GM23338 (cell line): ENCODE measurements at regions not wholly inside any gene's neighbourhood (a gene's known extent, or its start where the extent isn't known, plus 50 kb on each side); places are given as distances from the start of the nearest gene placed in this dataset.

Experiments
- ATAC-seq: fragments of 200-7000 bp; cut with Tn5 transposase; 3 replicates; pipeline ENCODE4 v1.9.1; 2020
- DNase-seq: peaks from one replicate; pipeline ENCODE4 v3.0.0-alpha.2; 2015; ENCODE audit warnings: low spot score
- H2AFZ ChIP-seq: fragments of 200-600 bp; sonication (generic); 2 replicates; pipeline ENCODE4 v1.8.0; 2016; ENCODE audit warnings: antibody characterized with exemption, mild to moderate bottlenecking, moderate library complexity
- H3F3A ChIP-seq: fragments of 200-600 bp; sonication (generic); replicated peaks from 2 replicates; pipeline ENCODE4 v1.8.0; 2017; ENCODE audit warnings: antibody characterized with exemption, mixed run types, low read depth
- H3K27ac ChIP-seq: fragments of 200-600 bp; sonication (generic); 2 replicates; pipeline ENCODE4 v1.6.1; 2016; ENCODE audit warnings: low read depth
- H3K27me3 ChIP-seq: fragments of 200-600 bp; sonication (generic); 2 replicates; pipeline ENCODE4 v1.8.0; 2016; ENCODE audit warnings: mild to moderate bottlenecking, mixed run types, moderate library complexity; ENCODE audit not compliant: insufficient read depth
- H3K36me3 ChIP-seq: fragments of 200-600 bp; sonication (generic); 2 replicates; pipeline ENCODE4 v1.8.0; 2016; ENCODE audit warnings: mild to moderate bottlenecking; ENCODE audit not compliant: insufficient read depth
- H3K4me1 ChIP-seq: fragments of 200-600 bp; sonication (generic); 2 replicates; pipeline ENCODE4 v1.8.0; 2016; ENCODE audit warnings: mild to moderate bottlenecking, moderate library complexity; ENCODE audit not compliant: insufficient read depth
- H3K4me2 ChIP-seq: fragments of 200-600 bp; sonication (generic); 2 replicates; pipeline ENCODE4 v1.7.1; 2017; ENCODE audit warnings: mixed run types
- H3K4me3 ChIP-seq: fragments of 200-600 bp; sonication (generic); 2 replicates; pipeline ENCODE4 v1.6.1; 2016; ENCODE audit warnings: mixed run types
- H3K79me2 ChIP-seq: fragments of 200-600 bp; sonication (generic); replicated peaks from 2 replicates; pipeline ENCODE4 v1.8.0; 2017; ENCODE audit warnings: mild to moderate bottlenecking; ENCODE audit not compliant: insufficient read depth
- H3K9me2 ChIP-seq: fragments of 200-600 bp; sonication (generic); 2 replicates; pipeline ENCODE4 v1.8.0; 2017; ENCODE audit not compliant: insufficient read depth
- H4K20me1 ChIP-seq: fragments of 200-600 bp; sonication (generic); replicated peaks from 2 replicates; pipeline ENCODE4 v1.8.0; 2017; ENCODE audit warnings: mild to moderate bottlenecking; ENCODE audit not compliant: insufficient read depth
- H3K27ac Mint-ChIP-seq: 2 replicates; pipeline ENCODE4 v1.8.0; 2020; ENCODE audit warnings: inconsistent platforms, mild to moderate bottlenecking, moderate library complexity, mixed read lengths
- H3K27me3 Mint-ChIP-seq: 3 replicates; pipeline ENCODE4 v1.8.0; 2022; ENCODE audit warnings: low read depth, mild to moderate bottlenecking, moderate library complexity, mixed read lengths, inconsistent platforms; ENCODE audit not compliant: insufficient read depth, poor library complexity
- H3K36me3 Mint-ChIP-seq: 3 replicates; pipeline ENCODE4 v1.8.0; 2021; ENCODE audit warnings: low read depth, mild to moderate bottlenecking, inconsistent platforms, moderate library complexity, mixed read lengths
- H3K4me1 Mint-ChIP-seq: 3 replicates; pipeline ENCODE4 v1.8.0; 2020; ENCODE audit warnings: mild to moderate bottlenecking, inconsistent platforms, mixed read lengths
- H3K4me3 Mint-ChIP-seq: 3 replicates; pipeline ENCODE4 v1.8.0; 2021; ENCODE audit warnings: moderate library complexity, mild to moderate bottlenecking, inconsistent platforms, mixed read lengths
- H3K9me3 Mint-ChIP-seq: 3 replicates; pipeline ENCODE4 v1.8.0; 2020; ENCODE audit warnings: moderate library complexity, mild to moderate bottlenecking, inconsistent platforms, mixed read lengths
- CREB1 ChIP-seq: fragments of 250-450 bp; sonication (Bioruptor Pico); IDR thresholded peaks from 2 replicates; pipeline ENCODE4 v1.5.0; 2020; ENCODE audit warnings: low read depth, mild to moderate bottlenecking, moderate library complexity
- EZH2 ChIP-seq: fragments of 200-600 bp; sonication (generic); IDR thresholded peaks from one replicate; pipeline ENCODE4 v1.8.0; 2017; ENCODE audit warnings: antibody characterized with exemption, mild to moderate bottlenecking, low read depth; ENCODE audit not compliant: unreplicated experiment
- EZH2phosphoT487 ChIP-seq: fragments of 200-600 bp; sonication (generic); IDR thresholded peaks from one replicate; pipeline ENCODE4 v1.8.1; 2018; ENCODE audit warnings: antibody characterized with exemption; ENCODE audit not compliant: unreplicated experiment
- JUNB ChIP-seq: IDR thresholded peaks from one replicate; pipeline ENCODE4 v1.6.1; 2016; ENCODE audit warnings: antibody characterized with exemption; ENCODE audit not compliant: unreplicated experiment
- NANOG ChIP-seq: IDR thresholded peaks from 2 replicates; pipeline ENCODE4 v1.6.1; 2016; ENCODE audit warnings: antibody characterized with exemption, borderline replicate concordance
- POLR2AphosphoS5 ChIP-seq: IDR thresholded peaks from 2 replicates; pipeline ENCODE4 v1.6.1; 2016; ENCODE audit warnings: antibody characterized with exemption, low read depth
- STAT1 ChIP-seq: IDR thresholded peaks from one replicate; pipeline ENCODE4 v1.6.1; 2016; ENCODE audit warnings: antibody characterized with exemption; ENCODE audit not compliant: unreplicated experiment
- ZNF114 ChIP-seq: fragments of 250-450 bp; sonication (Bioruptor Pico); IDR thresholded peaks from 2 replicates; pipeline ENCODE4 v1.5.0; 2020; ENCODE audit warnings: mild to moderate bottlenecking, moderate library complexity
- ZNF331 ChIP-seq: fragments of 250-450 bp; sonication (Bioruptor Pico); IDR thresholded peaks from 2 replicates; pipeline ENCODE4 v1.5.0; 2020; ENCODE audit warnings: low read depth, mild to moderate bottlenecking, moderate library complexity
- TF ChIP-seq, protein P1 (sequence below), 2 experiments: fragments of 200-600 bp in 1 of 2; sonication (generic) in 1 of 2; conservative IDR thresholded peaks; 2 replicates each; pipeline versions ENCODE4 v1.5.1 to v1.6.1; 2016 to 2017; ENCODE audit warnings: antibody characterized with exemption in 2 of 2, low read depth in 2 of 2, mild to moderate bottlenecking in 2 of 2, moderate library complexity in 1 of 2
- TF ChIP-seq, protein P2 (sequence below): fragments of 250-450 bp; sonication (Bioruptor Pico); IDR thresholded peaks from 2 replicates; pipeline ENCODE4 v1.5.0; 2020; ENCODE audit warnings: mild to moderate bottlenecking, moderate library complexity
- TF ChIP-seq, protein P3 (sequence below): IDR thresholded peaks from 2 replicates; pipeline ENCODE4 v1.6.1; 2016; ENCODE audit warnings: antibody characterized with exemption
- TF ChIP-seq, protein P4 (sequence below): IDR thresholded peaks from one replicate; pipeline ENCODE4 v1.6.1; 2018; ENCODE audit warnings: antibody characterized with exemption; ENCODE audit not compliant: unreplicated experiment

DNA sequence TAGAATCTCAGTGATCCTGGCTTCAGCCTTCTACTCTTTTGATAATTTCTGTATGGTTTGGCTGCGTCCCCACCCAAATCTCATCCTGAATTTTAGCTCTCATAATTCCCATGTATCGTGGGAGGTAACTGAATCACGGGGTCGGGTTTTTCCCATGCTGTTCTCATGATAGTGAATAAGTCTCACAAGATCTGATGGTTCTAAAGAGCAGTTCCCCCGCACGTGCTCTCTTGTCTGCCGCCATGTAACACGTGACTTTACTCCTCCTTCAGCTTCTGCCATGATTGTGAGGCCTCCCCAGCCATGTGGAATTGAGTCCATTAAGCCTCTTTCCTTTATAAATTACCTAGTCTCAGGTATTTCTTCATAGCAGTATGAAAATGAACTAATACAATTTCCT is 507.2 kb downstream of the CDH26 start:
- H3K27ac Mint-ChIP-seq, result no peak overlapping the region
- no peaks in the 10 kb centered on the region; the same call in 2 of the 3 replicates for H3K4me1 Mint-ChIP-seq
- H3K4me3 Mint-ChIP-seq, result no peak overlapping the region
- Histone ChIP-seq H3K79me2 (no peaks in the 10 kb centered on the region), H3F3A (no peaks in the 10 kb centered on the region), H3K9me2 (peaks cover 3% of the 10 kb centered on the region; the same call in 1 of the 2 replicates), H3K4me1 (no peaks in the 10 kb centered on the region), H3K36me3 (peaks cover 6% of the 10 kb centered on the region; the same call in 1 of the 2 replicates), H3K27me3 (no peaks in the 10 kb centered on the region), H3K4me2 (no peak overlapping the region), H2AFZ (no peak overlapping the region), H3K4me3 (no peak overlapping the region), H4K20me1 (no peaks in the 10 kb centered on the region), H3K27ac (no peak overlapping the region)
- TF ChIP-seq ZNF331 (CRISPR knock-in tag) (no peak), JUNB (no peak), STAT1 (no peak), NANOG (no peak), EZH2phosphoT487 (no peak), POLR2AphosphoS5 (no peak), ZNF114 (no peak), EZH2 (no peak), CREB1 (CRISPR knock-in tag) (no peak)
- TF ChIP-seq, protein P1, sequence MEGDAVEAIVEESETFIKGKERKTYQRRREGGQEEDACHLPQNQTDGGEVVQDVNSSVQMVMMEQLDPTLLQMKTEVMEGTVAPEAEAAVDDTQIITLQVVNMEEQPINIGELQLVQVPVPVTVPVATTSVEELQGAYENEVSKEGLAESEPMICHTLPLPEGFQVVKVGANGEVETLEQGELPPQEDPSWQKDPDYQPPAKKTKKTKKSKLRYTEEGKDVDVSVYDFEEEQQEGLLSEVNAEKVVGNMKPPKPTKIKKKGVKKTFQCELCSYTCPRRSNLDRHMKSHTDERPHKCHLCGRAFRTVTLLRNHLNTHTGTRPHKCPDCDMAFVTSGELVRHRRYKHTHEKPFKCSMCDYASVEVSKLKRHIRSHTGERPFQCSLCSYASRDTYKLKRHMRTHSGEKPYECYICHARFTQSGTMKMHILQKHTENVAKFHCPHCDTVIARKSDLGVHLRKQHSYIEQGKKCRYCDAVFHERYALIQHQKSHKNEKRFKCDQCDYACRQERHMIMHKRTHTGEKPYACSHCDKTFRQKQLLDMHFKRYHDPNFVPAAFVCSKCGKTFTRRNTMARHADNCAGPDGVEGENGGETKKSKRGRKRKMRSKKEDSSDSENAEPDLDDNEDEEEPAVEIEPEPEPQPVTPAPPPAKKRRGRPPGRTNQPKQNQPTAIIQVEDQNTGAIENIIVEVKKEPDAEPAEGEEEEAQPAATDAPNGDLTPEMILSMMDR (conservative IDR thresholded peaks at IDR 0.05; ENCODE audit: low read depth in 2 of 2), result no peak
- TF ChIP-seq, protein P2, sequence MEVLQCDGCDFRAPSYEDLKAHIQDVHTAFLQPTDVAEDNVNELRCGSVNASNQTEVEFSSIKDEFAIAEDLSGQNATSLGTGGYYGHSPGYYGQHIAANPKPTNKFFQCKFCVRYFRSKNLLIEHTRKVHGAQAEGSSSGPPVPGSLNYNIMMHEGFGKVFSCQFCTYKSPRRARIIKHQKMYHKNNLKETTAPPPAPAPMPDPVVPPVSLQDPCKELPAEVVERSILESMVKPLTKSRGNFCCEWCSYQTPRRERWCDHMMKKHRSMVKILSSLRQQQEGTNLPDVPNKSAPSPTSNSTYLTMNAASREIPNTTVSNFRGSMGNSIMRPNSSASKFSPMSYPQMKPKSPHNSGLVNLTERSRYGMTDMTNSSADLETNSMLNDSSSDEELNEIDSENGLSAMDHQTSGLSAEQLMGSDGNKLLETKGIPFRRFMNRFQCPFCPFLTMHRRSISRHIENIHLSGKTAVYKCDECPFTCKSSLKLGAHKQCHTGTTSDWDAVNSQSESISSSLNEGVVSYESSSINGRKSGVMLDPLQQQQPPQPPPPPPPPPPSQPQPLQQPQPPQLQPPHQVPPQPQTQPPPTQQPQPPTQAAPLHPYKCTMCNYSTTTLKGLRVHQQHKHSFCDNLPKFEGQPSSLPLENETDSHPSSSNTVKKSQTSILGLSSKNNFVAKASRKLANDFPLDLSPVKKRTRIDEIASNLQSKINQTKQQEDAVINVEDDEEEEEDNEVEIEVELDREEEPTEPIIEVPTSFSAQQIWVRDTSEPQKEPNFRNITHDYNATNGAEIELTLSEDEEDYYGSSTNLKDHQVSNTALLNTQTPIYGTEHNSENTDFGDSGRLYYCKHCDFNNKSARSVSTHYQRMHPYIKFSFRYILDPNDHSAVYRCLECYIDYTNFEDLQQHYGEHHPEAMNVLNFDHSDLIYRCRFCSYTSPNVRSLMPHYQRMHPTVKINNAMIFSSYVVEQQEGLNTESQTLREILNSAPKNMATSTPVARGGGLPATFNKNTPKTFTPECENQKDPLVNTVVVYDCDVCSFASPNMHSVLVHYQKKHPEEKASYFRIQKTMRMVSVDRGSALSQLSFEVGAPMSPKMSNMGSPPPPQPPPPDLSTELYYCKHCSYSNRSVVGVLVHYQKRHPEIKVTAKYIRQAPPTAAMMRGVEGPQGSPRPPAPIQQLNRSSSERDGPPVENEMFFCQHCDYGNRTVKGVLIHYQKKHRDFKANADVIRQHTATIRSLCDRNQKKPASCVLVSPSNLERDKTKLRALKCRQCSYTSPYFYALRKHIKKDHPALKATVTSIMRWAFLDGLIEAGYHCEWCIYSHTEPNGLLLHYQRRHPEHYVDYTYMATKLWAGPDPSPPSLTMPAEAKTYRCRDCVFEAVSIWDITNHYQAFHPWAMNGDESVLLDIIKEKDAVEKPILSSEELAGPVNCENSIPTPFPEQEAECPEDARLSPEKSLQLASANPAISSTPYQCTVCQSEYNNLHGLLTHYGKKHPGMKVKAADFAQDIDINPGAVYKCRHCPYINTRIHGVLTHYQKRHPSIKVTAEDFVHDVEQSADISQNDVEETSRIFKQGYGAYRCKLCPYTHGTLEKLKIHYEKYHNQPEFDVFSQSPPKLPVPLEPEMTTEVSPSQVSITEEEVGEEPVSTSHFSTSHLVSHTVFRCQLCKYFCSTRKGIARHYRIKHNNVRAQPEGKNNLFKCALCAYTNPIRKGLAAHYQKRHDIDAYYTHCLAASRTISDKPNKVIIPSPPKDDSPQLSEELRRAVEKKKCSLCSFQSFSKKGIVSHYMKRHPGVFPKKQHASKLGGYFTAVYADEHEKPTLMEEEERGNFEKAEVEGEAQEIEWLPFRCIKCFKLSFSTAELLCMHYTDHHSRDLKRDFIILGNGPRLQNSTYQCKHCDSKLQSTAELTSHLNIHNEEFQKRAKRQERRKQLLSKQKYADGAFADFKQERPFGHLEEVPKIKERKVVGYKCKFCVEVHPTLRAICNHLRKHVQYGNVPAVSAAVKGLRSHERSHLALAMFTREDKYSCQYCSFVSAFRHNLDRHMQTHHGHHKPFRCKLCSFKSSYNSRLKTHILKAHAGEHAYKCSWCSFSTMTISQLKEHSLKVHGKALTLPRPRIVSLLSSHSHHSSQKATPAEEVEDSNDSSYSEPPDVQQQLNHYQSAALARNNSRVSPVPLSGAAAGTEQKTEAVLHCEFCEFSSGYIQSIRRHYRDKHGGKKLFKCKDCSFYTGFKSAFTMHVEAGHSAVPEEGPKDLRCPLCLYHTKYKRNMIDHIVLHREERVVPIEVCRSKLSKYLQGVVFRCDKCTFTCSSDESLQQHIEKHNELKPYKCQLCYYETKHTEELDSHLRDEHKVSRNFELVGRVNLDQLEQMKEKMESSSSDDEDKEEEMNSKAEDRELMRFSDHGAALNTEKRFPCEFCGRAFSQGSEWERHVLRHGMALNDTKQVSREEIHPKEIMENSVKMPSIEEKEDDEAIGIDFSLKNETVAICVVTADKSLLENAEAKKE (CRISPR knock-in tag), result no peak
- TF ChIP-seq, protein P3, sequence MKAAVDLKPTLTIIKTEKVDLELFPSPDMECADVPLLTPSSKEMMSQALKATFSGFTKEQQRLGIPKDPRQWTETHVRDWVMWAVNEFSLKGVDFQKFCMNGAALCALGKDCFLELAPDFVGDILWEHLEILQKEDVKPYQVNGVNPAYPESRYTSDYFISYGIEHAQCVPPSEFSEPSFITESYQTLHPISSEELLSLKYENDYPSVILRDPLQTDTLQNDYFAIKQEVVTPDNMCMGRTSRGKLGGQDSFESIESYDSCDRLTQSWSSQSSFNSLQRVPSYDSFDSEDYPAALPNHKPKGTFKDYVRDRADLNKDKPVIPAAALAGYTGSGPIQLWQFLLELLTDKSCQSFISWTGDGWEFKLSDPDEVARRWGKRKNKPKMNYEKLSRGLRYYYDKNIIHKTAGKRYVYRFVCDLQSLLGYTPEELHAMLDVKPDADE, result no peak
- TF ChIP-seq, protein P4, sequence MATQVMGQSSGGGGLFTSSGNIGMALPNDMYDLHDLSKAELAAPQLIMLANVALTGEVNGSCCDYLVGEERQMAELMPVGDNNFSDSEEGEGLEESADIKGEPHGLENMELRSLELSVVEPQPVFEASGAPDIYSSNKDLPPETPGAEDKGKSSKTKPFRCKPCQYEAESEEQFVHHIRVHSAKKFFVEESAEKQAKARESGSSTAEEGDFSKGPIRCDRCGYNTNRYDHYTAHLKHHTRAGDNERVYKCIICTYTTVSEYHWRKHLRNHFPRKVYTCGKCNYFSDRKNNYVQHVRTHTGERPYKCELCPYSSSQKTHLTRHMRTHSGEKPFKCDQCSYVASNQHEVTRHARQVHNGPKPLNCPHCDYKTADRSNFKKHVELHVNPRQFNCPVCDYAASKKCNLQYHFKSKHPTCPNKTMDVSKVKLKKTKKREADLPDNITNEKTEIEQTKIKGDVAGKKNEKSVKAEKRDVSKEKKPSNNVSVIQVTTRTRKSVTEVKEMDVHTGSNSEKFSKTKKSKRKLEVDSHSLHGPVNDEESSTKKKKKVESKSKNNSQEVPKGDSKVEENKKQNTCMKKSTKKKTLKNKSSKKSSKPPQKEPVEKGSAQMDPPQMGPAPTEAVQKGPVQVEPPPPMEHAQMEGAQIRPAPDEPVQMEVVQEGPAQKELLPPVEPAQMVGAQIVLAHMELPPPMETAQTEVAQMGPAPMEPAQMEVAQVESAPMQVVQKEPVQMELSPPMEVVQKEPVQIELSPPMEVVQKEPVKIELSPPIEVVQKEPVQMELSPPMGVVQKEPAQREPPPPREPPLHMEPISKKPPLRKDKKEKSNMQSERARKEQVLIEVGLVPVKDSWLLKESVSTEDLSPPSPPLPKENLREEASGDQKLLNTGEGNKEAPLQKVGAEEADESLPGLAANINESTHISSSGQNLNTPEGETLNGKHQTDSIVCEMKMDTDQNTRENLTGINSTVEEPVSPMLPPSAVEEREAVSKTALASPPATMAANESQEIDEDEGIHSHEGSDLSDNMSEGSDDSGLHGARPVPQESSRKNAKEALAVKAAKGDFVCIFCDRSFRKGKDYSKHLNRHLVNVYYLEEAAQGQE, result no peak
- DNase-seq (no peak), ATAC-seq (no peak)
- H3K36me3 Mint-ChIP-seq, result no peaks in the 10 kb centered on the region
- H3K27me3 Mint-ChIP-seq, result peaks cover 2% of the 10 kb centered on the region
- H3K9me3 Mint-ChIP-seq, result no peaks in the 10 kb centered on the region; the same call in 2 of the 3 replicates
